GM21390 (cell line): ENCODE measurements at regions not wholly inside any gene's neighbourhood (a gene's known extent, or its start where the extent isn't known, plus 50 kb on each side); places are given as distances from the start of the nearest gene placed in this dataset.

ENCODE experiments used
- ATAC-seq: cut with Tn5 transposase; IDR thresholded peaks from one replicate; pipeline ENCODE4 v1.9.1; 2021; ENCODE audit not compliant: unreplicated experiment

DNA sequence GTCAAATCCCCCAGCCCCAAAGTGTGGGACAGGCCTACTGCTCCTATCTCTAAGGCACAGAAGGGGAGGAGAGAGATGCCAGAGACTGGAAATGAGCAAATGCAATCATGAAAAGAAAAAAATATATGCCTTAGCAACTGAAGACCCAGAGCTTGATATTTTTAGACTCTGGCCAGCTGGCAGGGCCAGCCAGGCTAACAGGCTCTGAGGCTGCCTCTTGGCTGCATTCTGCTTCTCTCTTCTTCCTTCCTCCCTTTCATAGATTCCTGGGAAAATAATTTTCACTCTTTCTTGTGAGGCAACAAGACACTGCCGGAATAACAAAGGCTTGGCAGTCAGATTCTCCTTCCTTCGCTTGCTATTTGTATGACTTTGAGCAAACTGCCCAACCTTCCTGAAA lies 209.1 kb downstream of the RAD51AP2 start:
- ATAC-seq = no peak

- no peak for ATAC-seq
Observed at GRCh38 chr2:17306706-17307105, 211.5 kb downstream of the RAD51AP2 start.

- ATAC-seq = no peak
Observed at GRCh38 chr2:17306219-17306618, 212.0 kb downstream of the RAD51AP2 start.

GRCh38 chr2:17303521-17303920 lies 214.7 kb downstream of the RAD51AP2 start:
- no peak for ATAC-seq

DNA sequence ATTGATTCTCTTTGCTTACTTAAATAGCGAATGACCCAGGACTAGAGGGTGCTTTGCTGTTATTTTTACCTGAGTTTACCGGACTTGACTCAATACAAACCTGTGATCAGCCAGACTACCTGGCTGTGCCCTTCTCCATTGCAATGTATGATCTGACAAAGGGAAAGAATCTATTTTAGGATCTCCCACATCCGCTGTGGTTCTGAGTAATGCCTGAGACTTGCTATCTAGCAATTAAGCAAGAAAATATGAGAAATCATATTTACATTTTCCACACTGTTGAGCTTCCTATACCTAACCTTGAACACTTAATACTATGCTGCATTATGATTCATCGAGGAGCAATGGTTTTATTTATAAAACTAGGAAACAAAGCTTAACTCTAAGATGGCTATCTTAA lies 215.2 kb downstream of the RAD51AP2 start:
- ATAC-seq = peak; percentile 51

- ATAC-seq = no peak
Observed at GRCh38 chr2:17302281-17302680, 216.0 kb downstream of the RAD51AP2 start.

DNA sequence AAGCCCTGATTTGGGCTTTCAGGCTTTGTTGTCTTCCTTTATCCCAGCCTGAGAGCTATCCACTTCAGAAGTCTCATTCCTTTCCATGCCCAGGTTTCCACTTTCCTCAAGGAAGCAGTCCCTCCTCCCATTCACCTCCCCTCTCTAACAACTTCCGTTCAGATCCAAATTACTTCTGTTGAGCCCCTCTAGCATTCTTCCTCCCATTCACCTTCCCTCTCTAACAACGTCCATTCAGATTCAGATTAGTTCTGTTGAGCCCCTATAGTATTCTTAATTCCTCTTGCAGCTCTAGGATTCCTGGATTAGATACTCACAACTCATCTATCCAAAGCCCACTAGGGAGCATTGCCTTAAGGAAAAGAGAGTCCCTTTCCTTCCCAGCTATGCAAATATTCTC lies 216.8 kb downstream of the RAD51AP2 start:
- ATAC-seq = no peak

DNA sequence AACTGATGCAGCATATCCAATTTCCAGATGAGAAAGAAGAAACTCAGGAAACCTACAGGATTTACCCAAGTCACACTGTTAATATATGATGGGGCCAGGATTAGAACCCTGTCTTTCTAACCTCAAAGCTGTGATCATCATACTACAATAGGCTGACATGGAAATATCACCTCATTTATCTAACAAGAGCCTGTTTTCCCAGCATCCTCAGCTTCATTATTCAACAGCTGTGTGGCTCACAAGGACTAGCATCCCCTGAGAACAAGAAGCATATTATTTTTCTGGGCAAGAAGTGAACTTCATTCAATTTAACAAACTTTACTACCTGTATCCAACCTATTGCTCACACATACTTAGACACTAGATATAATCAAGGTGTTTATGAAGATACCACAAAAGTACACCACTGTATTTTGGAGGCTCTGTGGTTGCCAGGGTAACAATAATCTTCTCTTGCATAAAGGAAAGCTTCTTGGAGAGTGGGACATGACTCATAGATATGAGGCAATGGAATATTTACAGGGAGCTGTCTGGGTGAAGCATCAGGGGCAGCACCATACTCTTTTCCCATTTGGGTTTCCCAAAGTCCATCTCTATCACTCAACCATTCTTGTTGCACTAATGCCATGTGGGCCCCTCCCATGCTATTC lies 218.2 kb downstream of the RAD51AP2 start:
- no peak for ATAC-seq

GRCh38 chr2:17298453-17298852 lies 219.8 kb downstream of the RAD51AP2 start:
- ATAC-seq = no peak

DNA sequence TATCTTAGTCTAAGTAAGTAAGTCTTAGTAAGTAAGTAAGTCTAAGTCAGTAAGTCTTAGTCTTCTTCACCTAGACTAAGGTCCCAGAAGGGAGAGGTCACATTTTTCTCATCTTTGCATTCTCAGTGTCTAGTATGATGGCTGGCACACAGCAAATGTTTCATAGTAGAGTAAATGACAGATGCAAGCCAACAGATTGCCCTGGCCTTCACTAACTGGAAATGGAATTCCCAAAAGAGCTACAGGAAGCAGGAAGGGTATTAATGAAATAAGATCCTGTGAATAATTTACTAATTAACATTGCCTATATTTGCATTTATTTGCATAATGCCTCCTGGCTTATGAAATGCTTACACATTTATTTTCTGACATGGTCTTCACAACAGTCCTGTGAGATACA lies 221.6 kb downstream of the RAD51AP2 start:
- ATAC-seq = no peak

DNA sequence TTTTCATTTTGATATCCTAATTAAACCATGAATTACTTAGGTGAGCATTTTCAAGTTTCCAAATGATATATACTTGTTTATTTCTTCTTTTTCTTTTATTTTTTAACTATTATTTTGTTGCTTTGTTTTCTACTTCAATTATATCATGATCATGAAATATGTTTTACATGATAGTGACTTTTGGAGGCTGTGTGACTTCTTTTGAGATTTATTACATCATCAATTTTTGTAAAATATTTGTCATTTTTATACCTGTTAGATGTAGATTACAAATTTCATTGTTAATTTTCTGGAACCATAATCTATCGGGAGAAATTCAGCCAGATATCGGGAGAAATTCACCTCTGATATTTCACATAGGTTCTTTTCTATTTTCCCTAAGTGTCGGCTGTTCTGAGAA lies 228.6 kb downstream of the RAD51AP2 start:
- no peak for ATAC-seq

GRCh38 chr2:17287183-17287582 lies 231.1 kb downstream of the RAD51AP2 start:
- no peak for ATAC-seq

GRCh38 chr2:17282826-17283225 lies 235.4 kb downstream of the RAD51AP2 start:
- no peak for ATAC-seq

DNA sequence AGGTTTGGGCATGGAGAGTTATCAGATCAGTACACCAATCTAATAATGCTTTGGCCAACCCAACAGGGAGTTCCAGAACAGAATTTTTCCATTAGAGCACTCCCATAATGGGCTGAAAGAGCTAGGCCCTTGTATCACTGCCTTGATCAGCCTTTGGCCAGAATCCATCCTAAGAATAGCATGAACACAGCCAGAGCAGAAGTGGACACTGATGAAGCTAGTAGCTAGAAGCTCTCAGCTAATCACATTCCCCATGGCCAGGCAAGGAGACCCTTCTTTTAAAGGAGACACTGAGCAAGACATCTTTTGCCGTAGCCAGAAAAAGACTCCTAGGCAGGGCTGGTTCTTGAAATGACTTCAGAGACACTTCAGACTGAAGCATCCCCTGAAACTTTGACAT lies 236.0 kb downstream of the RAD51AP2 start:
- ATAC-seq = no peak

DNA sequence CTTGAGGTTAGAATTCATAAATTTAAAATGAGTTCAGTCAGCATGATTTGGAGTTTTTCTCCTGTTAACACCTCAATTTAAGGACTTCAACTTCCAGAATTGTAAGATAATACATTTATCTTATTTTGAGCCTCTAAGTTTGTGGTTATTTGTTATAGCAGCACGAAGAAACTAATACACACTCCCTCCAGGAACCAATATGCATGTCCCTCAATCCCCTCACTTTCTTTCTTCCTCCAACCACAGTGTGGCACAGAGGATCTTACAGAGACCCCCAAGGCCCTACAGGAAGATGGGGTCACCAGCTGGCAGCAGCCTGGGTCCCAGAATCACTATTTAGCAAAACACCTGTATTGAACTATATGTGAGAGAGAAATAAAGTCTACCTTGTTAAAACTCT lies 242.0 kb downstream of the RAD51AP2 start:
- no peak for ATAC-seq

GRCh38 chr2:17272652-17273525 lies 245.4 kb downstream of the RAD51AP2 start:
- peak; percentile 38 for ATAC-seq

DNA sequence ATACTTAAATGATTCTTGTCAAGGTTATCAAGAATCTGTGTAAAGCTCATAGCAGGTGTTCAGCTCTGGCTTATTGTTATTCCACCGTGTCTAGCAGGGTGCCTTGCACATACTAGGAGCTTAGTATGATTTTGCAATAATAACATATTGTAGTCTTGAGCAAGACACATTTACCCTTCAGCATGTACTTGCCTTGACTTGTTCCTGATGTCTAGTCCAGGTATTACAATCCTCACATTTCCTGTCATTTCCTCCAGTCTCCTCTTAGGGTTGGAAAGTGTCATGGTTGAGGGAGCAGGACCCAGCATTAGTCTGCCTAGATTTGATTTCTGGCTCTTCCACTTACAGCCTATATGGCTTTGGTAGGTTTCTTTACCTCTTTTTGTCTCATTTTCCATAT lies 246.1 kb downstream of the RAD51AP2 start:
- no peak for ATAC-seq

GRCh38 chr2:17271416-17271815 lies 246.8 kb downstream of the RAD51AP2 start:
- ATAC-seq = no peak

DNA sequence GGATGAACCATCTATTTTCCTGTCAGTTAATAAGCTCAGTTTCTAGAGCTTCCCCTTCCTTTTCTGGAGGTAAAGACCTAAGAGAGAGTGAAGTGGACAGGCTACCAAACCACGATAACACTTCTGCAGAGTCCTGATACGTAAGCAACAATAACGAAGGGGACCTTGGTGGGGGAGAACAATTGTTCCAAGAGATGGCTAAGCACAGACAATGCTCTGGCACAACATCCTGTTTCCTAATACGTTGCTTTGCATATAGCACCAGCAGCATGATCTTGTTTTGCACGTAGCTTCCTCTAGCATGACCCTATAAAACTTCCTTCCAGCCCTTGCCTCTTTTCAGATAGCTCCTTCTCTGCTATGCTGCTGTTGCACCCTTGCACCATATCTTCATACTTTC lies 247.3 kb downstream of the RAD51AP2 start:
- ATAC-seq = peak; percentile 76

GRCh38 chr2:17263570-17263968 lies 254.7 kb downstream of the RAD51AP2 start:
- ATAC-seq = no peak

GRCh38 chr2:17262854-17263569 lies 255.2 kb downstream of the RAD51AP2 start:
- ATAC-seq = no peak

DNA sequence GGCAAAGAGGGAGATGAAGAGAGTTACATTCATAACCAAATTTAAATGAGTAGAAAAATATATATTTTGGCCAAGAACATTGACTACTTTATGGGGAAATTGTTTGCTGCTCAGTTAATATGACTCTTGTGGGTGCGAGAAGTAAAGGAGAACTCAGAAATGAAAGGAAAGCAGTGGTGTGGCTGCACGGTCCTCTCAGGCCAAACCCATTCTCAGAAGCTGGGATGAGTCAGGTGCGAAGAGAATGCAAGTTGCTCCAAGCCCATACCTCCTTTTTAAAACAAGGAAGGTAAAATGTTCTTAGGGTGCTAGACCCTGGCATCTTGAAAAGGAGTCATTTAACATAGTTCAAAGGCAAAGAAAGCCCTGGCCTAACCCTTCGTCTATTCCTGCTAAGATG lies 258.6 kb downstream of the RAD51AP2 start:
- no peak for ATAC-seq
